ENCODE measurements at regions not wholly inside any gene's neighbourhood (a gene's known extent, or its start where the extent isn't known, plus 50 kb on each side); places are given as distances from the start of the nearest gene placed in this dataset.
"Not testable (repeated sequence)": the region's sequence is repeated elsewhere in the genome, so short reads cannot be mapped to it uniquely, and the experiment has no call there.

- no peak overlapping the region for H3K27ac ChIP-seq
- intact Hi-C loops (cut with DNase I): no loop called here
- no peak overlapping the region for H3K4me3 ChIP-seq
- H3K36me3 ChIP-seq: no peaks in the 10 kb centered on the region
- TF ChIP-seq POLR2A (IDR thresholded peaks at IDR 0.05) (no peak), CTCF (IDR thresholded peaks at IDR 0.05) (no peak), EP300 (IDR thresholded peaks at IDR 0.05) (no peak)
- WGBS, 3 donors: 78 to 81% (median 79%) methylated on average over 2 of the region's 2 CpGs
- DNase-seq: no peak
- no peaks in the 10 kb centered on the region for H3K27me3 ChIP-seq
- H3K4me1 ChIP-seq (ENCODE audit: insufficient read depth): no peaks in the 10 kb centered on the region
- no peaks in the 10 kb centered on the region for H3K9me3 ChIP-seq
Measured at GRCh38 chr1:95903060-95903459, 669.0 kb downstream of the RWDD3 start.

GRCh38 chr1:95905818-95906395 lies 671.9 kb downstream of the RWDD3 start:
- Histone ChIP-seq H3K9me3 (no peaks in the 10 kb centered on the region), H3K4me1 (ENCODE audit: insufficient read depth) (no peaks in the 10 kb centered on the region), H3K4me3 (no peak overlapping the region), H3K27ac (no peak overlapping the region), H3K27me3 (no peaks in the 10 kb centered on the region), H3K36me3 (no peaks in the 10 kb centered on the region)
- TF ChIP-seq CTCF (IDR thresholded peaks at IDR 0.05) (no peak), EP300 (IDR thresholded peaks at IDR 0.05) (no peak), POLR2A (IDR thresholded peaks at IDR 0.05) (no peak)
- 56 to 70% (median 69%) methylated on average over 1 of the region's 1 CpG for WGBS, 3 donors
- no peak for DNase-seq
- intact Hi-C loops (cut with DNase I): no loop called here

GRCh38 chr1:95911739-95912138 lies 677.7 kb downstream of the RWDD3 start:
- H3K27me3 ChIP-seq; H3K4me3 ChIP-seq; DNase-seq; H3K27ac ChIP-seq; H3K36me3 ChIP-seq; H3K4me1 ChIP-seq (ENCODE audit: insufficient read depth); intact Hi-C loops (cut with DNase I); H3K9me3 ChIP-seq: not testable (repeated sequence)
- 67 to 86% (median 78%) methylated on average over 3 of the region's 3 CpGs for WGBS, 3 donors

GRCh38 chr1:95916616-95917015 lies 682.6 kb downstream of the RWDD3 start:
- no peaks in the 10 kb centered on the region for H3K9me3 ChIP-seq
- no peak overlapping the region for H3K4me3 ChIP-seq
- WGBS, 3 donors: 2 to 4% (median 2%) methylated on average over 1 of the region's 1 CpG
- H3K36me3 ChIP-seq: no peaks in the 10 kb centered on the region
- DNase-seq: no peak
- no peak overlapping the region for H3K27ac ChIP-seq
- no peaks in the 10 kb centered on the region for H3K4me1 ChIP-seq (ENCODE audit: insufficient read depth)
- no peak for TF ChIP-seq POLR2A (IDR thresholded peaks at IDR 0.05)
- no peak for TF ChIP-seq EP300 (IDR thresholded peaks at IDR 0.05)
- TF ChIP-seq CTCF (IDR thresholded peaks at IDR 0.05): no peak
- no peaks in the 10 kb centered on the region for H3K27me3 ChIP-seq
- intact Hi-C loops (cut with DNase I): no loop called here

- intact Hi-C loops (cut with DNase I): no loop called here
- 89 to 91% (median 89%) methylated on average over 4 of the region's 4 CpGs for WGBS, 3 donors
- no peaks in the 10 kb centered on the region for H3K27me3 ChIP-seq
- TF ChIP-seq EP300 (IDR thresholded peaks at IDR 0.05) (no peak), POLR2A (IDR thresholded peaks at IDR 0.05) (no peak), CTCF (IDR thresholded peaks at IDR 0.05) (no peak)
- no peaks in the 10 kb centered on the region for H3K36me3 ChIP-seq
- no peaks in the 10 kb centered on the region for H3K4me1 ChIP-seq (ENCODE audit: insufficient read depth)
- H3K9me3 ChIP-seq: no peaks in the 10 kb centered on the region
- no peak for DNase-seq
- H3K4me3 ChIP-seq: no peak overlapping the region
- no peak overlapping the region for H3K27ac ChIP-seq
Measured at GRCh38 chr1:95924684-95925083, 690.7 kb downstream of the RWDD3 start.
